Endothelial cell of umbilical vein (primary cell): ENCODE measurements at regions not wholly inside any gene's neighbourhood (a gene's known extent, or its start where the extent isn't known, plus 50 kb on each side); places are given as distances from the start of the nearest gene placed in this dataset.

ENCODE experiments used
- BruUV-seq: library from RNA; stranded (reverse); fragments of 400-500 nt; replicated peaks from 2 replicates; lab custom pipeline; 2021; lab: Mats Ljungman, UMichigan
- CTCF ChIA-PET: fragments of 300-600, 350-600 bp; sonication (Branson Sonifier 250); formaldehyde crosslinking; loops from one replicate; lab custom pipeline; 2021; ENCODE audit warnings: antibody characterized with exemption, inconsistent platforms; lab: Charles Lee
- POLR2A ChIA-PET: fragments of 300-600, 350-600 bp; sonication (Branson Sonifier 250); formaldehyde crosslinking; loops from one replicate; lab custom pipeline; 2021; ENCODE audit warnings: antibody characterized with exemption, inconsistent platforms; lab: Charles Lee
- DNase-seq: peaks from one replicate; pipeline ENCODE4 v3.0.0-alpha.2; 2011; ENCODE audit warnings: low read depth, low spot score
- FAIRE-seq: peaks from 2 replicates; lab custom pipeline; 2011; peaks lifted over from hg19 to GRCh38; lab: Jason Lieb, UNC
- H2AFZ ChIP-seq: 2 replicates; pipeline ENCODE4 v1.6.0; 2012; ENCODE audit warnings: low read depth, low read length, control low read depth, inconsistent platforms
- H3K27ac ChIP-seq: 2 replicates; pipeline ENCODE4 v1.5.1; 2011; ENCODE audit warnings: low read depth, mild to moderate bottlenecking, control low read depth, low read length, moderate library complexity; ENCODE audit not compliant: insufficient read depth
- H3K27me3 ChIP-seq, 2 experiments: 2 replicates each; pipeline versions ENCODE4 v1.6.0 to v1.6.1; 2011; ENCODE audit warnings: low read length in 2 of 2, mixed read lengths in 1 of 2; ENCODE audit not compliant: control insufficient read depth in 2 of 2, insufficient read depth in 2 of 2
- H3K36me3 ChIP-seq, 2 experiments: 2 replicates in 1 of 2; 3 replicates in 1 of 2; pipeline ENCODE4 v1.5.1; 2011; ENCODE audit warnings: low read length in 2 of 2, mild to moderate bottlenecking in 1 of 2, moderate library complexity in 1 of 2; ENCODE audit not compliant: control insufficient read depth in 2 of 2, insufficient read depth in 2 of 2; ENCODE audit errors: extremely low read depth in 1 of 2
- H3K4me1 ChIP-seq: 3 replicates; pipeline ENCODE4 v1.5.1; 2011; ENCODE audit warnings: mild to moderate bottlenecking, low read length; ENCODE audit not compliant: control insufficient read depth, insufficient read depth; ENCODE audit errors: extremely low read depth
- H3K4me2 ChIP-seq: 2 replicates; pipeline ENCODE4 v1.6.1; 2011; ENCODE audit warnings: low read length, control low read depth, mixed read lengths; ENCODE audit not compliant: insufficient read depth
- H3K4me3 ChIP-seq, 3 experiments: fragments of 200-600 bp in 1 of 3; sonication (generic), shearing (Covaris generic) in 1 of 3; replicated peaks in 1 of 3; 2 replicates each; pipeline ENCODE4 v1.5.1; 2011 to 2016; ENCODE audit warnings: control low read depth in 3 of 3, low read length in 3 of 3, mild to moderate bottlenecking in 2 of 3, inconsistent platforms in 1 of 3, low read depth in 1 of 3, moderate library complexity in 1 of 3; ENCODE audit not compliant: insufficient read depth in 1 of 3
- H3K79me2 ChIP-seq: 2 replicates; pipeline ENCODE4 v1.6.0; 2012; ENCODE audit warnings: low read length, inconsistent platforms; ENCODE audit not compliant: control insufficient read depth, insufficient read depth
- H3K9ac ChIP-seq: replicated peaks from 2 replicates; pipeline ENCODE3; 2011; ENCODE audit warnings: low read length, control low read depth; ENCODE audit not compliant: insufficient read depth; ENCODE audit errors: extremely low read depth
- H3K9me1 ChIP-seq: replicated peaks from 3 replicates; pipeline ENCODE4 v1.6.0; 2011; ENCODE audit warnings: mild to moderate bottlenecking, low read length; ENCODE audit not compliant: control insufficient read depth, insufficient read depth; ENCODE audit errors: extremely low read depth
- H3K9me3 ChIP-seq: replicated peaks from 2 replicates; pipeline ENCODE4 v1.5.1; 2012; ENCODE audit warnings: low read length, inconsistent platforms; ENCODE audit not compliant: control insufficient read depth, insufficient read depth
- H4K20me1 ChIP-seq: replicated peaks from 2 replicates; pipeline ENCODE3; 2011; ENCODE audit warnings: mild to moderate bottlenecking, low read length; ENCODE audit not compliant: control insufficient read depth, insufficient read depth; ENCODE audit errors: extremely low read depth
- EZH2 ChIP-seq: IDR thresholded peaks from 2 replicates; pipeline ENCODE4 v1.6.1; 2012; ENCODE audit warnings: borderline replicate concordance, low read depth, mild to moderate bottlenecking, moderate library complexity, low read length, inconsistent platforms; ENCODE audit not compliant: severe bottlenecking
- FOS ChIP-seq: IDR thresholded peaks from 2 replicates; pipeline ENCODE4 v1.6.1; 2011; ENCODE audit warnings: mild to moderate bottlenecking, low read length, moderate library complexity, borderline replicate concordance; ENCODE audit not compliant: insufficient read depth
- GATA2 ChIP-seq: IDR thresholded peaks from 2 replicates; pipeline ENCODE4 v1.7.0; 2011; ENCODE audit warnings: low read depth, mild to moderate bottlenecking, moderate library complexity, mixed read lengths, low read length; ENCODE audit not compliant: insufficient read length, insufficient read depth
- JUN ChIP-seq: IDR thresholded peaks from 2 replicates; pipeline ENCODE4 v1.6.1; 2011; ENCODE audit warnings: borderline replicate concordance, low read depth; ENCODE audit not compliant: insufficient read length, insufficient read depth
- MYC ChIP-seq: IDR thresholded peaks from one replicate; pipeline ENCODE4 v1.6.1; 2011; ENCODE audit warnings: mild to moderate bottlenecking, low read depth, low read length
- POLR2A ChIP-seq: IDR thresholded peaks from 2 replicates; pipeline ENCODE4 v1.6.1; 2012; ENCODE audit warnings: low read depth, mild to moderate bottlenecking, control low read depth, low read length
- POLR2AphosphoS5 ChIP-seq: IDR thresholded peaks from 2 replicates; pipeline ENCODE4 v1.6.1; 2012; ENCODE audit warnings: low read depth, mild to moderate bottlenecking, control low read depth, low read length, moderate library complexity; ENCODE audit not compliant: insufficient read depth
- dilution Hi-C: fragments of 300-500 bp; cut with MboI; formaldehyde crosslinking; loops from one replicate; pipeline ENCODE4 v1.15.0; 2019; ENCODE audit warnings: low sequenced_read_pairs; ENCODE audit not compliant: extremely low pct_ligation_motif_present
- intact Hi-C: fragments of 100-400 bp; cut with micrococcal nuclease; formaldehyde crosslinking; loops from one replicate; pipeline ENCODE4 v1.10.0; 2022
- TF ChIP-seq, protein P1 (sequence below): IDR thresholded peaks from 2 replicates; pipeline ENCODE4 v1.6.1; 2011; ENCODE audit not compliant: insufficient read depth, insufficient read length
- TF ChIP-seq, protein P2 (sequence below), 2 donors: IDR thresholded peaks; 1 replicate in 1 of 2; 2 replicates in 1 of 2; pipeline ENCODE4 v1.5.1; 2011; ENCODE audit warnings: low read length in 2 of 2, mild to moderate bottlenecking in 2 of 2, moderate library complexity in 2 of 2, control low read depth in 1 of 2, inconsistent platforms in 1 of 2, low read depth in 1 of 2; ENCODE audit not compliant: insufficient read depth in 1 of 2; ENCODE audit errors: extremely low read depth in 1 of 2

DNA sequence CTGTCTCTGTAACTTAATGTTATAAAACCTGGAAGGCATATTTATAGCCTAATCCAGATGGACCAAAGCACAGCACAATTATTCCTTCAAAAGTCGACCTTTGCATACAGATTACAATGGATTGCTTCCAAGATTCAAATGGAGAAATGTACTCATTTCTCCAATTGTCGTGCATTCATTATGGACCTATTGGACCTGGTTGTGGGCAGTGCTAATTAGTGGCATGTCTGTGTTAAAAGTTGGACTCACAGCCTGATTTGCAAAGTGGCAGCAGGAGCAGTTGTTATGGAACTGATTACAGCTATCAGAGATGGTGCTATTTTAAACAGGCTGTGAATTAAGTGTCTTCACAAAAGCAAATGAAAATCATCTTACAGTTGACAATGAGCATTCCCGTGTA is 1529.3 kb upstream of the SLC10A2 start:
- H3K9me1 ChIP-seq: no peaks in the 10 kb centered on the region
- intact Hi-C loops: no loop called here
- H3K4me2 ChIP-seq: no peak overlapping the region
- no peak for DNase-seq
- no peak overlapping the region for H3K9ac ChIP-seq
- no peak for TF ChIP-seq POLR2A
- TF ChIP-seq EZH2: no peak
- no peak for TF ChIP-seq FOS
- no peak for TF ChIP-seq JUN
- TF ChIP-seq MYC: no peak
- TF ChIP-seq, protein P1, sequence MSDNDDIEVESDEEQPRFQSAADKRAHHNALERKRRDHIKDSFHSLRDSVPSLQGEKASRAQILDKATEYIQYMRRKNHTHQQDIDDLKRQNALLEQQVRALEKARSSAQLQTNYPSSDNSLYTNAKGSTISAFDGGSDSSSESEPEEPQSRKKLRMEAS: no peak
- no peak for TF ChIP-seq POLR2AphosphoS5
- TF ChIP-seq, protein P2, sequence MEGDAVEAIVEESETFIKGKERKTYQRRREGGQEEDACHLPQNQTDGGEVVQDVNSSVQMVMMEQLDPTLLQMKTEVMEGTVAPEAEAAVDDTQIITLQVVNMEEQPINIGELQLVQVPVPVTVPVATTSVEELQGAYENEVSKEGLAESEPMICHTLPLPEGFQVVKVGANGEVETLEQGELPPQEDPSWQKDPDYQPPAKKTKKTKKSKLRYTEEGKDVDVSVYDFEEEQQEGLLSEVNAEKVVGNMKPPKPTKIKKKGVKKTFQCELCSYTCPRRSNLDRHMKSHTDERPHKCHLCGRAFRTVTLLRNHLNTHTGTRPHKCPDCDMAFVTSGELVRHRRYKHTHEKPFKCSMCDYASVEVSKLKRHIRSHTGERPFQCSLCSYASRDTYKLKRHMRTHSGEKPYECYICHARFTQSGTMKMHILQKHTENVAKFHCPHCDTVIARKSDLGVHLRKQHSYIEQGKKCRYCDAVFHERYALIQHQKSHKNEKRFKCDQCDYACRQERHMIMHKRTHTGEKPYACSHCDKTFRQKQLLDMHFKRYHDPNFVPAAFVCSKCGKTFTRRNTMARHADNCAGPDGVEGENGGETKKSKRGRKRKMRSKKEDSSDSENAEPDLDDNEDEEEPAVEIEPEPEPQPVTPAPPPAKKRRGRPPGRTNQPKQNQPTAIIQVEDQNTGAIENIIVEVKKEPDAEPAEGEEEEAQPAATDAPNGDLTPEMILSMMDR (IDR thresholded peaks at IDR 0.05; ENCODE audit: extremely low read depth in 1 of 2, insufficient read depth in 1 of 2, low read depth in 1 of 2, low read length in 2 of 2): no peak
- TF ChIP-seq GATA2: no peak
- ChIA-PET POLR2A (no interaction called here), CTCF (no interaction called here)
- H3K27me3 ChIP-seq: no peaks in the 10 kb centered on the region
- H3K4me3 ChIP-seq: no peak overlapping the region
- no peaks in the 10 kb centered on the region for H4K20me1 ChIP-seq
- dilution Hi-C loops: no loop called here
- no peak overlapping the region for H3K27ac ChIP-seq
- no peaks in the 10 kb centered on the region for H3K36me3 ChIP-seq
- no peaks in the 10 kb centered on the region for H3K79me2 ChIP-seq
- H2AFZ ChIP-seq: no peak overlapping the region
- BruUV-seq: no TSS peak
- no peaks in the 10 kb centered on the region for H3K9me3 ChIP-seq
- FAIRE-seq: no peak
- no peaks in the 10 kb centered on the region for H3K4me1 ChIP-seq
